ENCODE measurements at regions not wholly inside any gene's neighbourhood (a gene's known extent, or its start where the extent isn't known, plus 50 kb on each side); places are given as distances from the start of the nearest gene placed in this dataset.

DNA sequence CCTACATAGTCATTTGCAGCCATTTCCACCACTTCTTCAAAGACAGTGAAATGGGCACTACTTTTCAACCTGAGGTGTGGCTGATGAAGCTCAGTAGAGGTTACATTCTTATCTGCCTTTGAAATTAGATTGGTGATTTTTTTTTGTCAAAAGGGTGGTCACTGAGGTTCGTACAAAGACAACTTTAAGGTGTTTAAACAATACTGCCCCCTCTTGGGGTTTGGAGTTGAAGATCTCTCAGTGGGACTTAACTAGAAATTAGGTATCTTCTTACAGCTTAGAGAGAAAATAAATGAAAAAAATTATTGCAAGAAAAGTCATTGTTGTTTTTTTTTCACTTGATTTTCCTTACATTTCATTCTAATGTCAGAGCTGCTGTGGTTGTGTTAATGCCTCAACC, 713.2 kb downstream of the CDH11 start:
- no peak for DNase-seq

DNA sequence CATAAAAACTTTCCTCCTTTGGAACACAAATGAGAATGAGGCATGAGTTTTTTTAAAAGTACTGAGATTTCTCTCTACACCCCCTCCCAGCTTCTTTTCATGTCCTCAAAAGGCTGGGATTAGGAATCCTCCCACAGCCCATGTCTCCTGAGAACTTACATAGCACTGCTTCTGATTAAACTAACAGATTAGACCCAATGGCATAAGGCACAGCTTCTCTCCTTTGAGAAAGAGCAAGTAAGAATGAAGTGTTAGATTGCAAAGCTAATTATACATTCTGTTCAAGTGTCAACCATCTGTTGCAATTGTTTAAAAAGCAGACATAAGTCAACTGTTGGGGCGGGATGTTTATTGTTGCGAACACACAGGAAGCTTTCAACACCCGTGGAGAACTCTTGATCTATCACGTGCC, 715.1 kb downstream of the CDH11 start:
- no peak for DNase-seq

DNA sequence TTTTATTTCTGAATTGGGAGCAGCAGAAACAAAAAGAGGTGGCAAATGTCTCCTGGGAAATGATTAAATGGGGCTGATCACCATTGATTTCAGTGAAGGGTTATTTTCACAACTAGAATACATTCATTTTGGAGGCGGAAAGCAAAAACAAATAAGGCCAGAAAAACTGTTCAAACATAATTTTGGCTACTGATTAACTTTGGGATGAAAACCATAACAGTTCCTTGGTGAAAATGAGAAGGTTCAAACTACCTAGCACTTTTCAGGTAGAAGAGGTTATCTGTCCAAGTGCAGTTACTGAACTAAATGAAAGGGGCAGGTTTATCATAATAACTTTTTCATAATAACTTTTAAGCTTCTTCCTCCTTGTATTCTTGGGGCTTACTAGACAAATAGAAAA, 718.5 kb downstream of the CDH11 start:
- no peak for DNase-seq

DNA sequence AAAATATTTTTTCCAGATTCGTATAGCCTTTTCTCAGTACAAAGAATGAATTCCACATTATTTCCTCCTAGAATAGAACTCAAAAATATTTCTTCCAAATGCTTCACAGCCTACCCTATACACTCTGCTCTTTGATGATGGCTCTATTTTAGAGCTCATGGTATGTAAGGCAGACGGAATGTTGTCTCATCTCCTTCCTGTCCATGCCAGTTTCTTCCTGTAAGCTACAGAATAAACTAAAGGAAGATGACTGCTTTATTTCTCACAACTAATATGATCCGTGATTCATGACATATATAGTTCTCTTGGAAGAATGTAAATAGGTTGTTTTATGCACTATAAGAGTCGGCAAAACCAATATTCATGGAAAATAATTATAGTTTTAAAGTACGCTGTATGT, 723.1 kb downstream of the CDH11 start:
- no peak for DNase-seq

DNA sequence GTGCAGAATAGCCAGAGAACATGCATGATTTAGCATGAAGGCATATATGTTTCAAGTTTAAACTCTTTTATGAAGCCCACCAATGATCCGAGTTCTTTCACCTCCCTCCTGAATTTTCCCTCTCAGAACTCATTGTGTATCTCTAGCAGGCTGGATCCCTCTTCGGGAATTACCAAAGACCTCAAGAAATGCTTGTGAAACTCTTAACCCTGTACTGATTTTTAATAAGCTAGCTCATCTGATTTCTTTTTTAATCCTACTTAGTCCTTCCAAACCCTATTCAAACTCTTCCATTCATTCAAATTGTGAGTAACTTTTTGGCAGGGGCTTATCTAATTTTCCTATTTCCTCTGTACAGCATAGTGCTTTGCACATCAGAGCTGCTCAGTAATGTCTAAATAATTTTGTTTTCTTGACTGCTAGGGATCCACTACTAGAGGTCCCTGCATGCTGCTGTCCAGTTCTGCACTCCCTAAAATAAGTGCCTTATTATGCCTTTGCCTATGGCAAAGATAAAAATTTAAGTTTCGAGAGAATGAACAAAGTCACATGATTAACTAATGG, 723.8 kb downstream of the CDH11 start:
- DNase-seq = no peak

DNA sequence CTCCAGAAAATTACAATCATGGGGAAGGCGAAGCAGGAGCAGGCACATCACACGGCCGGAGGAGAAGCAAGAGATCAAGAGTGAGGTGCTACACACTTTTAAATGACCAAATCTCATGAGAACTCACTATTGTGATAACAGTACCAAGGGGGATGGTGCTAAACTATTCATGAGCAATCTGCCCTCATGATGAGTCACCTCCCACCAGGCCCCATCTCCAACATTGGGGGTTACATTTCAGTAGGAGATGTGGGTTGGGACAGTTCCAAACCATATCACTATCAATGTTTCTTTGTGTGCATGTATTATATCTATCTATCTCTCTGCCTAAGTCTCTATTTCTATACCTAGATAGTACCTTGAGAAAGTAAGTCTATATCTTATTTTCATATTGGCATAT, 724.8 kb downstream of the CDH11 start:
- DNase-seq = no peak

DNA sequence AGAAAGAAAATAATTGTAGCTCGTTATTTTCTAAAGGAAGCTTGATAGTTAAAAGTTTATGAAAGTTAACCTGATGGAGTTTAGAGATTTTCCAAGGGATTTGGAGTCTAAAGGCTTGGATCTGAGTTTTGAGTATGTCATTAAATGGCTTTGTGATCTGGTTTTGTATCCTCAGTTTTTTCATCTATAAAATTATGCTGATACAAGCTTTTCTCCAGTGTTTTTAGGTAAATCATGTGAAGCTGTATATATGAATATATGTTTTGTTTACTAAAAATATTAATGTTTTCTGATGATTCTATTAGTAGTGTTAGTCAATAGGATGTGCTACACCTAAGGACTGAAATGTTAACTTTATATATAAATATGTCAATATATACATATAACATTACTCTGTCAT, 727.8 kb downstream of the CDH11 start:
- no peak for DNase-seq

DNA sequence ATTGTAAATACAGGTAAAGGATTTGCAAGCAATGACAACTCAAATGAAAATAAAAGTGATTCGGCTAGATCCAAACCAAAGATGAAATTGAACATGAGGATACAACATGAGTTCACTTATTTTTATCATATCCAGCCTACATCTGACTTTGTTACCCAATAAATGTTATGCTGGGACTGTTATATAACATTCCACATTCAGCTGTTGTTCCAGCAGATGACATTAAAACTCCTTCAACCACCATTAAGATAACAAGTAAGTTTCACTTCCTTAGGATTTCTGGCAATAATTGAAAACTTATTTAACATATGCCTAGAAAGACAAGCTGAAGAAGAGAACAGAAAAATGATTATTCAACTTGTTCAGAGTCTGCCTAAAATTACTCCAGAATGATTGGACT, 729.4 kb downstream of the CDH11 start:
- no peak for DNase-seq

DNA sequence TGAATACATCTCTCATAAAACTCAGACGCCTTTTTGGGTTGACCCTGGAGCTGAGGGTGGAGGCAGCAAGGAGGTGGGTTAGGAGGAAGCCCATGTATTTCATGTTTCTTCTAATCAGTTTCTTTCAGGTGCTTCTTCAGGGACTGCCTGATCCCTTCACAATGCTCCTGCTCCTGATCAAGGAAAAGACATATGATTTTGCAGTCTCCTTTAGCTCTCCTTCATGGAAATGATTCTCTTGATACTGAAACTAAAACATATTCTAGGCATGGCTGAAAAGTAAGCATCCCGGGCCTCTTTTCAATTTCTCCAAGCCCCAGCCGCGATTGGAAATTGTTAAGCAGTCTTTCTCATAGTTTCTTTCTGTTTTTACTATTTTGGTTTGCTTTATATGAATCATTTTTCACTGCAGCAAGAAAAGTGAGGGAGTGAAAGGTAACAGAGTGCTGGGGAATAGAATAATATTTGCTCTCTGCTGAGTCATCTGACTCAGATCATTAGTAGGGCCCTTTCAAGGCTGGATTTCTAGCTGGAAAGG, 730.7 kb downstream of the CDH11 start:
- no peak for DNase-seq

DNA sequence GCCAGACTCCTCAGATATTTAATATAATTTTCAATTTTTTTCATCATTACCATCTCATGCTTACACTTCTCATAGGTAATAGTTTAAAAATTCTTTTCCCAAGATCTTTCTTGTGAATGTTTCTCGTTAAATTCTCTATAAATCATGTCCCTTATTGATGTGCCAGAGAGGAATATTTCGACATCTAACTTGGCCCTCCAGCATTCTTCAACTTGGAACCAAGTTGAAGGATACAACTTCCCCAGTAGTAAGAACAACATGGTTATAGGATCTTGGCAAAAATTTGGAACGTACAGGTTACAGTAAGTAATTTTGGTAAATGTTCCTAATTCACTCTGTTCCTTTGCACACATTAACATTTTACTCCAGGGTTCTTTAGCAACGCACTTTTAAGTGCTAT, 731.8 kb downstream of the CDH11 start:
- DNase-seq = no peak

DNA sequence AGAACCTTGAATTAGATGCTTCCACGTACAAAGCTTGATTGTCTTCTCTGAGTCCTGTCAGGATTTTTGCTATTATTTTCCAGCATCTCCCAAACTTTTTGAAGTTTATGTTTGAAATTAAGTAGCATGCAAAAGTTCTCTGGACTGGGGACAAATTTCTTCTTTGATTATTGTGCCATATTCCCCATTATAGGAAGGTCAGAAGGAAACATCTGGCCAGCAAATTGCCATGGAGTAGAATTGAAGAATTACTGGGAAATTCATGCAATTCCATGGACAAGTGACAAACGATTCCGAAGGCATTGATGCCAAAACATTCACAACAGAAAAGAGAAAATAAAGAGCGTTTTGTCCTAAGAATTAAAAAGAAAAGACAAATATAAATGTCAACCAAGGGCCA, 737.2 kb downstream of the CDH11 start:
- DNase-seq = no peak

DNA sequence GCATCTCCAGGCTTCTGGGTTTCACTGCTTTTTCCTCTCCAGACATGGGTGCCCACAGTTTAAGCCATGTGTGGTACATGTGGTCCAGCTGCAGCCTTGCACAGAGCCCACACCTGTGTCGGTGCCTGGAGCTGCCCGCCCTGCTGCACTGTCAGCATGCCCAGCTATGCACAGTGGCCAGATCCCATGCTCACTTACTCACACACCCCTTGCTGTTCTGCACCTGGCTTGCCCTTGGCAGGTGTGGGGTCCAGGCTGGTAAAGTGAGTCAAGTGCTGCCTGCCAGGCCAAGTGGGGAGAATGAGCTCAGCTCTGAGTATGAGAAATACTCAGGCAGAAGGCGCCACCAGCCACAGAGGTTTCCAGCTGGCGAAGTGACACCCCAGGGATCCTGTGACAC, 739.9 kb downstream of the CDH11 start:
- no peak for DNase-seq

DNA sequence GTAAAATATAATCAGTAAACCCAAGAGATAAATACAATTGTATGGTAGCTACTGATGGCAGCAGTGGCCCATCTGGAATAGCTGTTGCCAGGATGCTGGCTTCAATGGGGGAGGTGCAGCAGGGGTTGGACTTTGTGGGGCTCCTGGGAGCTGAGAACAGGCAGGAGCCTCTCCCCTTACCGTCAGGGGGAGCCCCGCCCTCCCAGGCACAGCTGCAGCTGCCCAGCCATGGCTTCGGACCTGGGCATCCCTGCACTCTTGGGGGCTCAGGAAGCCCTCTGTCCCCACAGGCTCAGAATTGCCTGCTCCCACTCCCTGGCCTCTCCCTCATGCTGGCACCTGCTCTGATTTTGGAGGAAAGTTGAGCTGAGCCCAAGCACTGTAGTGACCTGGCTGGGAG, 741.1 kb downstream of the CDH11 start:
- no peak for DNase-seq

DNA sequence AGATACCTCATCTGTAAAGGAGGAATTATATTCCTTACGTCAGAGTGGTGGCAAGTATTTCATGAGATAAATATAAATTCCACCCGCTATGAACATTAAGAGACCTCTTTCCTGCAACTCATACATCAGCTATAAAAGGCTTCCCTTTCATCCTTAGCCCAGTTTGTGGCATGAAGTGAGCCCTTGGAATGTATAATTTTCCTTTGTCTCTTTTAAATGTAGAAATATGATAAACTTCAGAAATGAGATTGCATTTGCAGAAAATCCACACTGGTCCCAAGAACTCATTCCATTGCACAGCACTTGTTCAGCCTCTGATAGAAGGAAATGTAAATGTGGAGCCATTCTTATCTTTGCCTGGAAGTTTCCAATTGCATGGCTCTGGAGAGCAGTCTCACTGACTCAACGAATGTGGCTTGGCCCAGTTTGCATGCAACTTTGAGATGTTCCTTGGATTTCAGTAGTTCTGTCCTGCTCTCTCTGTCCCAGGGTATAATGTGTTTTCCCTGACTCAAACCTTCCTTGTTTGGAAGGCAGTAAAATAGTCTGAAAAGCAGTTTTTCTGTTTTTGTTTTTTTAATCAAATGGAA, 746.4 kb downstream of the CDH11 start:
- DNase-seq = no peak

DNA sequence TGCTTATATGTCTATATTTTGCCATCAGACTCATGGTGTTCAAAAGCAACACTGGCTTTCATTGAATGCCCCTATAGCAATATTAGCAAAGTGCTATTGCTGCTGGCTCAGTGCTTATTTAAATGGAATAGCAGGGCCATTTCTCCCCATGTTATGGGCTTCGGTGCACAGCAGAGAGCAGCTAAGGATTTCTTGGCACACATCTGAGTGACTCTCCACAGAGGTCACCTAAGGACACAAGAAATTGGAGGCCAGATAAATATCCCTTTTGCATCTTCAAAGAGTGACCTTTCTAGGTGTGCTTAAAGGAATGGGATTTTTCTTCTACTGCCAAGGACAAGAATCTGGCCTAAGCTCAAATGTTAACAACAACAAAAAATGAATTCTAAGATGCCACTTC, 751.8 kb downstream of the CDH11 start:
- no peak for DNase-seq

DNA sequence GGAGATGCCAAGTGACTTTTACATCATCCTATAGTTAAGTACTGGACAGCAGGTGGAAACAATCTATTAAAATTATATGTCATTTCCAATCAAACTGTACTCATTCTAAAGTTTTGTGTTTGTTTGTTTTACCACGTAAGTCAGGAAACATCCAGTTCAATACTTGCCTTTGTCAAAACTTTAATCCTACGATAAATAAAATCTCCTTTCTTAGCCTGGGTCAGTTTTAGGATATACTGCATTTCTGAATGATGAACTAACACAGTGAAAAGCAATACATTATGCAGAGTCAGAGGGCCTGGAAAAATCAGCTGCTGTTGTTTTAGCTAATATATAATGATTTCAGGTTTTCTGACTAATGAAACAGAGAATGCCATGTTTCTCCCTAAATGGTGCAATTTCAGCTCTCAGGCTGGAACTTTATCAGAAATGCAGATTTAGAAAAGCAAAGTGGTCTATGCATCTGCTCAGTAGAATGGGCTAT, 756.4 kb downstream of the CDH11 start:
- DNase-seq = no peak

DNA sequence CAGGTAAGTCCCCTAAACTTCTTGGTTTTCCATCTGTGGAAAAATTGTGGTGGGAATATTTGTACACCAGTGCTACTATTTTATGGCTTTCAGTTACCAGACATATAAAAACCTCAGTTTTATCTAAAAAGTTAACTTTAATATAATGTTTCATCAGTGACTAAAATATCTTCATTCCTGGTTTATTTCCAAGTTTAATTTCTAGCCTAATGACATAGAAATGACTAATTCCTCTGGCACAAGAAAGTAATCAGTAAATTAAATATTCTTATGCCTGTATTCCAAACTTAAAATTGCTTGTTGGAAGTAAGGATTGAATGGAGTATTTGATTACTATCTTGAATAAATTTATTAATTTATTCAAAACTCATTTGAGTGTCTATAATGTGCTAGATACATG, 757.0 kb downstream of the CDH11 start:
- no peak for DNase-seq

DNA sequence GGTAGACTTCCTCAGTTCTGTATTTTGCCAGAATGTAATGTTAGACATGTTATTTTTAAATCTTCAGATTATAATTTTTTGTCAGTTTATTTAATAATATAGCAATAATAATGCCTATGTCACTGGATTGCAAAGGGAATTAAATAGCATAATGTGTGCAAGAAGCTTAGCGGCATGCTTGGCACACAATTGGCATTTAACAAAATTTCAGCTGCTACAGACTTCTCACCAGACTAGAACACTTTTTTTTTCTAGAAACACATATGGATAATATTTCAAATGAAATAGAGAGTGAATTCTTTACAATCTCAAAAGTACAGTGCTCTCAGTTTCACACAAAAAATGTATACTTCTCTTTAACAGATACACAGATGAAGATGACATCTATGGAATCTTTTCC, 757.4 kb downstream of the CDH11 start:
- no peak for DNase-seq

DNA sequence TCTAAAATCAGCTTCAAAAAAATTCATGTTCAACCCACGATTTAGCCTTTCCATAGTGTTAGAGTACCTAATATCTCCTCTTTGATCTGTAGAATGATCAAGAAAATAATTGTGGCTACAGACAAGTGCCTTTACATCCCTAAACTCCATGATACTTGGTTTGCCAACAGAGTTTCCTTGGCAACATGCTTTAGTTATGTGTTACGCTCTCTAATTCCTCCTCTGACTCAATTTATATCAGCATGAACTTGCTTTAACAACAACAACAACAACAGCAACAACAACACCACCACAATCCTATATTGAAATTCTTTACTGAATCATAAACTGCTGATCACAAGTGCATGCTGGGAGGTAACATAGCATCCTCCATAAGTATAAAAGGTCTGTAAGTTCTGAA, 757.8 kb downstream of the CDH11 start:
- no peak for DNase-seq

DNA sequence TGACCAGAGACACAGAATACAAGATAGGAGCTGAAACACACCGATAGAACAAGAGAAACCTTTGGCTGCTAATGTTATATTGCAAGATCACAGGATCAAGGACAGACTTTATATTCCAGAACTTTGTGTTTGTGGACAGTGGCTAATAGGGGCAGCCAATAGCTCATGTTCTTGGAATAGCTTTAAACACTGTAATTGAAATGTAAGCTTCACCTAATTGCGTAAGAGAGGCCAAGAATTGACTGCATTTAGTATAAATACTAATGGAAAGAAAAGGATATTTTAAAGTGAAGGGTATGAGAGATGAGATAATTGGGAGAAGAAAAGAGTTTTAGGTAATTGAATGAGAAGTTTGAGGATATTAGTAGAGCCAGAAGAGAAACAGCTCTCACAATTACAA, 758.8 kb downstream of the CDH11 start:
- no peak for DNase-seq

DNA sequence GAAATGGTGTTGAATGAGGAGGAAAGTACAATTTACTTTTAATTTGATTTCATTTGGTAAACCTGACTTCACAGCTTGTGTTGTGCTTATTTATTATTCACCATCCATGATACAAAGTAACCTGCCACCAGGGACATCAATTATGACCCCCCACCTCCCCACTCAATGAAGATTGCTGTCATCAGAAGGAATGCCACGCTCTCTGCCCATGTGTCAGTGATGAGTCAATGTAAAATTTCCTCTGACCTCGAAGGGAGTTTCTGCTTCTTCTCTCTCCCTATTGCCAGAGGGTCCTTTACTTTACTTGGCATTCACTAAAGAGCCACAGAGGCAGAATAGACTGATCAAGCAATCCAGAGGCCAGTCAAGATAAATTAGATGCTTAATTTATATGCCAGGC, 759.7 kb downstream of the CDH11 start:
- no peak for DNase-seq

DNA sequence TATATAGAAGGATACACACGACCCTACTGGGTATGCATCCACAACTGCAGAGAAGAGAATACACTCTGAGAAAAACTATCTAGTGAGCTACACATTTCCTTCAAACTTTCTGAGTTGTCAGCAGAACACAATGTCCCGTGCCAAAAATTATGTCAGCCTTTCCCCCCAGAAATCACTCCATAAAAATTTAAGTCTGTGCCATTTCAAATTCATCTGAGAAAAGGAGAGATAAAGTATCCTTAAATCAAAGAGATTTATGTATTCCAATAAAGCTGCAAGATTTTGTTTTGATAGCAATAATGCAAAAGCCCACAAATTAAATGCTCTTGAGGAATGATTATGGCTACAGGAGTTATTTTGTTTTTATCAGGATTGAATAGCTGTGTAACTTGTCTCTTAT, 760.1 kb downstream of the CDH11 start:
- DNase-seq = no peak

DNA sequence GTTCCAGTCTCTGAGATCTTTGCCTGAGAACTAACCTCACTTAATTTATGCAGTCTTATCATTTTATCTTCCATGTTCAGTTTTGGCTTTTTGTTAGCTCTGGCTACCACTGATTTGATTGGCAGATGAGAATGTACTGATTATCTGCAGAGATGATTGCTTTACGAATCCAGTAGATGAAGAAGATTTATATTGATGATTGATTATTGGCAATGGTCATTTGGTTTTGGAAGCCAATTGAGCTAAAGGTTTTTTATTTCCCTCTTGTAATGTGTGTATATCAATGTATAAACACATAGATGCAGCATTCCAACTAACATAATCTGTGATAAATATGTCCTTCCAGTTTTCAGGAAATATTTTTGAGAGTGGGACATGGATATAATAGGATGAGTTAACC, 763.6 kb downstream of the CDH11 start:
- no peak for DNase-seq

DNA sequence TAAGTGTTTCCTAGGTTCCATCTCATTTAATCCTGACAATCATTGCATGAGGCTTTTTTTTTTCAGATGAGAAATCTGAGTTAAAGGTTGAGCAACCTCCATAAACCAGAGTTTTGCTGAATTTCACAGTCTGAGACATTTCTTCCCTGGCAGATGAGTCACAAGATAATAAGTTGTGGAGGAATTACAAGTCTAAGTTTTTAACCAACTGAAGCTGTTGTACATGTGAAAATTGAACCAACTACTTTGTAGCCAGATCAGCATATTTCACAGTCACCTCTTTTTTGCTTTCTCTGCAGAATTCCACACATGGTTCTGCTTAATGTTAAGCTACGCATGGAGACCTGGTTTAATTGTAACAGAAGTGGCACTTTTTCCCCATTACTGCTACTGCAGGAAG, 765.6 kb downstream of the CDH11 start:
- DNase-seq = no peak

DNA sequence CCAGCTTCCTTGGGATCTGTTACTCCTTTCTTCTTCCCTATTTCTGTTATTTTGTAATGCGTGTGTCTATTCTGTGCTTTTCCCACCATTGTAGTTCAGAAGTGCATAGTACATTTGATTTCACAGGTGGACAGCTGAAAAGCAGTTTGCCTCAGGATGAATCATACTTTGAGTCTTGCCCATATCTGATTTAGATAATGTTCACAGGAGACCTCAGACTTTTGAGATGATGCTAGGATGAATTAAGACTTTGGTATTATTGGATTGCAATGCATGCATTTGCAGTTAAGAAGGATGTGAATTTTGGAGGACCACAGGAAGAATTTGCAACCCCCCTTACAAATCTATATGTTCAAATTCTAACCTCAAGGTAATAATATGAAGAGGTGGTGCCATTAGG, 769.6 kb downstream of the CDH11 start:
- DNase-seq = no peak
